Glutamatergic neuron (in vitro differentiated cells): ENCODE measurements at regions not wholly inside any gene's neighbourhood (a gene's known extent, or its start where the extent isn't known, plus 50 kb on each side); places are given as distances from the start of the nearest gene placed in this dataset.

ENCODE experiments used
- DNase-seq: peaks from one replicate; pipeline ENCODE4 v3.0.0; 2022
- H3K27ac Mint-ChIP-seq: one replicate; pipeline ENCODE4 v1.8.0; 2020; ENCODE audit warnings: mild to moderate bottlenecking, mixed read lengths, inconsistent platforms; ENCODE audit not compliant: unreplicated experiment
- H3K27me3 Mint-ChIP-seq: one replicate; pipeline ENCODE4 v1.8.0; 2020; ENCODE audit warnings: mild to moderate bottlenecking, moderate library complexity, mixed read lengths, inconsistent platforms; ENCODE audit not compliant: unreplicated experiment
- H3K36me3 Mint-ChIP-seq: one replicate; pipeline ENCODE4 v1.8.0; 2020; ENCODE audit warnings: mild to moderate bottlenecking, mixed read lengths, inconsistent platforms; ENCODE audit not compliant: unreplicated experiment
- H3K4me1 Mint-ChIP-seq: one replicate; pipeline ENCODE4 v1.8.0; 2020; ENCODE audit warnings: mild to moderate bottlenecking, low read depth, mixed read lengths, inconsistent platforms; ENCODE audit not compliant: unreplicated experiment
- H3K4me3 Mint-ChIP-seq: one replicate; pipeline ENCODE4 v1.8.0; 2020; ENCODE audit warnings: mild to moderate bottlenecking, mixed read lengths, inconsistent platforms; ENCODE audit not compliant: unreplicated experiment
- H3K9me3 Mint-ChIP-seq: one replicate; pipeline ENCODE4 v1.8.0; 2020; ENCODE audit warnings: mild to moderate bottlenecking, moderate library complexity, mixed read lengths, inconsistent platforms; ENCODE audit not compliant: unreplicated experiment
- CTCF ChIP-seq: fragments of 200-600 bp; sonication (generic); IDR thresholded peaks from one replicate; pipeline ENCODE4 v1.5.0; 2021; ENCODE audit not compliant: partially characterized antibody, unreplicated experiment

GRCh38 chr6:137685798-137686375 is 181.2 kb upstream of the TNFAIP3 start:
- Mint-ChIP-seq H3K4me1 (no peaks in the 10 kb centered on the region), H3K27ac (no peak overlapping the region), H3K36me3 (no peaks in the 10 kb centered on the region), H3K27me3 (no peaks in the 10 kb centered on the region), H3K9me3 (no peaks in the 10 kb centered on the region), H3K4me3 (no peak overlapping the region)
- DNase-seq: no peak
- TF ChIP-seq CTCF: no peak

GRCh38 chr6:137687818-137688217 is 179.2 kb upstream of the TNFAIP3 start:
- Mint-ChIP-seq H3K27ac (no peak overlapping the region), H3K36me3 (no peaks in the 10 kb centered on the region), H3K4me1 (no peaks in the 10 kb centered on the region), H3K4me3 (no peak overlapping the region), H3K9me3 (no peaks in the 10 kb centered on the region), H3K27me3 (no peaks in the 10 kb centered on the region)
- DNase-seq: no peak
- no peak for TF ChIP-seq CTCF

- Mint-ChIP-seq H3K4me3 (no peak overlapping the region), H3K4me1 (no peaks in the 10 kb centered on the region), H3K27me3 (no peaks in the 10 kb centered on the region), H3K36me3 (no peaks in the 10 kb centered on the region), H3K27ac (no peak overlapping the region), H3K9me3 (no peaks in the 10 kb centered on the region)
- DNase-seq: no peak
- no peak for TF ChIP-seq CTCF
Observed at GRCh38 chr6:137688230-137688971, 178.7 kb upstream of the TNFAIP3 start.

GRCh38 chr6:137689377-137689776 is 177.7 kb upstream of the TNFAIP3 start:
- Mint-ChIP-seq H3K36me3 (no peaks in the 10 kb centered on the region), H3K27me3 (no peaks in the 10 kb centered on the region), H3K4me3 (no peak overlapping the region), H3K27ac (no peak overlapping the region), H3K4me1 (no peaks in the 10 kb centered on the region), H3K9me3 (no peaks in the 10 kb centered on the region)
- no peak for TF ChIP-seq CTCF
- no peak for DNase-seq

- no peak for TF ChIP-seq CTCF
- H3K4me1 Mint-ChIP-seq: no peaks in the 10 kb centered on the region
Observed at GRCh38 chr6:137690034-137690433, 177.0 kb upstream of the TNFAIP3 start.

More at GRCh38 chr6:137690034-137690433, 177.0 kb upstream of the TNFAIP3 start:
- H3K36me3 Mint-ChIP-seq: no peaks in the 10 kb centered on the region
- H3K9me3 Mint-ChIP-seq: peaks cover 2% of the 10 kb centered on the region
- H3K27me3 Mint-ChIP-seq: no peaks in the 10 kb centered on the region
- no peak overlapping the region for H3K27ac Mint-ChIP-seq
- no peak for DNase-seq
- H3K4me3 Mint-ChIP-seq: no peak overlapping the region
